ENCODE measurements at regions not wholly inside any gene's neighbourhood (a gene's known extent, or its start where the extent isn't known, plus 50 kb on each side); places are given as distances from the start of the nearest gene placed in this dataset.

DNA sequence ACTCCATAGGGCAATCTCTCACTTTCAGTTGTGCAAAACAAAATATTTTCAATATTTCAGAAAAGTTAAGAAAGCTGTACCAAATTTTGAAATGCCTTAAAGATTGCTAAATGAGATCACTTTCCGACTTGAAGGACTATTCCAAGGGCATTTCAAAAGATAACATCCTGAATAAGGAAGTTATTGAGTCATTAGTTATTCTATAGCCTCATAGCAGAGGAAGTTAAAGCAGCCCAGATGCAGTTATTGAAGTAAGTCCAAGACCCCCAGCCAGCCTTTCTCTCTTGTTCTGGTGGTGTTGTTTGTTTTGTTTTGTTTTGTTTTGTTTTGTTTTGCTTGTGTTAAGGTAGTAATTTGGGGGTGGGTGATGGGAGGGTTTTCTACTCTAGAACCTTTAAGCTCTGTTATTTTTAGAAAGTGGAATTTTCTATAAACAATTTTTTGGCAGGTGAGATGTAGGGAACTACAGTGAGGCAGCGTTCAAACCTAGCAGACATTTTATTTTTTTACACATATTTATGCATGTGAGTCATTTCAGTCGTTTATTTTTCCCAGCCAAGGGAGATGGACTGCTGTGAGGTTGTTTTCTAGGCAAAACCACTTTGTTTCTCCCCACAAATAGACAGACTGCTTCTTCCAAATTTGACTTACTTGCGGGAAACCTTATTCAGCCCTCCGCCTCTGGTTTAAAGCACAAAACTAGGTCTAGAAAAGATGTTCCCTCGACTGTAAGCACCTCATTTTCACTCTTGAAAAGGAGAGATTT, 216.3 kb upstream of the ARPP21 start:
- Histone ChIP-seq H3K36me3 (ENCODE audit: low read depth, missing control alignments) (no peaks in the 10 kb centered on the region), H3K27me3 (no peaks in the 10 kb centered on the region), H3K27ac (no peak overlapping the region), H3K4me1 (no peaks in the 10 kb centered on the region), H3K9me3 (no peaks in the 10 kb centered on the region), H3K4me3 (no peak overlapping the region)
- DNase-seq, result no peak
- intact Hi-C loops (cut with DNase I; ENCODE audit: low total_unique reads), result no loop called here
- WGBS, 2 donors, result 60 to 64% methylated on average over 6 of the region's 6 CpGs
- TF ChIP-seq POLR2A (IDR thresholded peaks at IDR 0.05), result no peak
- TF ChIP-seq, protein P1, sequence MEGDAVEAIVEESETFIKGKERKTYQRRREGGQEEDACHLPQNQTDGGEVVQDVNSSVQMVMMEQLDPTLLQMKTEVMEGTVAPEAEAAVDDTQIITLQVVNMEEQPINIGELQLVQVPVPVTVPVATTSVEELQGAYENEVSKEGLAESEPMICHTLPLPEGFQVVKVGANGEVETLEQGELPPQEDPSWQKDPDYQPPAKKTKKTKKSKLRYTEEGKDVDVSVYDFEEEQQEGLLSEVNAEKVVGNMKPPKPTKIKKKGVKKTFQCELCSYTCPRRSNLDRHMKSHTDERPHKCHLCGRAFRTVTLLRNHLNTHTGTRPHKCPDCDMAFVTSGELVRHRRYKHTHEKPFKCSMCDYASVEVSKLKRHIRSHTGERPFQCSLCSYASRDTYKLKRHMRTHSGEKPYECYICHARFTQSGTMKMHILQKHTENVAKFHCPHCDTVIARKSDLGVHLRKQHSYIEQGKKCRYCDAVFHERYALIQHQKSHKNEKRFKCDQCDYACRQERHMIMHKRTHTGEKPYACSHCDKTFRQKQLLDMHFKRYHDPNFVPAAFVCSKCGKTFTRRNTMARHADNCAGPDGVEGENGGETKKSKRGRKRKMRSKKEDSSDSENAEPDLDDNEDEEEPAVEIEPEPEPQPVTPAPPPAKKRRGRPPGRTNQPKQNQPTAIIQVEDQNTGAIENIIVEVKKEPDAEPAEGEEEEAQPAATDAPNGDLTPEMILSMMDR (IDR thresholded peaks at IDR 0.05), result no peak

DNA sequence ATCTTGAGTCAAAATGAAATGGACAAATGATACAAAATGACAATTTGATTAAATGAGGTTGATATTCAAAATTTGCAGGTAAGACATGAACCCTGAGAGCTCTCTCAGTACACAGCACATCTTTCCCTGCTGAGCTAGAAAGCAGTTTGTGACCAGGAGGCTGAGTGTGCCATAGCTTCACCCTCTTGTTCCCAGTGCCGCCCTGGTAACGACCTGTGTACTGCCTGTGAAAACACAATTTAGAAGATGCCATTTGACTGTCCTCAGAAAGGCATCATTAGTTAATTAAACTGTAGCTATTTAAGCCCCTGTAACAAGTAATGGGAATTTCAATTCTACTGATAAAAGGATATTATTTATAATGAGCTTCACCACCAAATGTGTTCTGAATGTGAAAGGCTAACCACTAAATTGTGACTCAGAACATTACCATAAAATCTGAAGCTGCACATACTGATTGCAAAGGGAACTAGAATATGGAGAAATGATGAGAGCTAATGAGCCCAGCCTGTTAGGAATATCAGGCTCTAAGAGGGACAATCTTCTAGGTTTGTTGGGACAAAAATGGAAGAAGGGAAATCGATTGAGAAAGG, 212.9 kb upstream of the ARPP21 start:
- DNase-seq, result no peak
- Histone ChIP-seq H3K4me1 (no peaks in the 10 kb centered on the region), H3K9me3 (no peaks in the 10 kb centered on the region), H3K36me3 (ENCODE audit: low read depth, missing control alignments) (no peaks in the 10 kb centered on the region), H3K4me3 (no peak overlapping the region), H3K27ac (no peak overlapping the region), H3K27me3 (no peaks in the 10 kb centered on the region)
- 86 to 94% methylated on average over 3 of the region's 3 CpGs for WGBS, 2 donors
- intact Hi-C loops (cut with DNase I; ENCODE audit: low total_unique reads), result no loop called here
- no peak for TF ChIP-seq POLR2A (IDR thresholded peaks at IDR 0.05)
- TF ChIP-seq, protein P1 (IDR thresholded peaks at IDR 0.05), result no peak

DNA sequence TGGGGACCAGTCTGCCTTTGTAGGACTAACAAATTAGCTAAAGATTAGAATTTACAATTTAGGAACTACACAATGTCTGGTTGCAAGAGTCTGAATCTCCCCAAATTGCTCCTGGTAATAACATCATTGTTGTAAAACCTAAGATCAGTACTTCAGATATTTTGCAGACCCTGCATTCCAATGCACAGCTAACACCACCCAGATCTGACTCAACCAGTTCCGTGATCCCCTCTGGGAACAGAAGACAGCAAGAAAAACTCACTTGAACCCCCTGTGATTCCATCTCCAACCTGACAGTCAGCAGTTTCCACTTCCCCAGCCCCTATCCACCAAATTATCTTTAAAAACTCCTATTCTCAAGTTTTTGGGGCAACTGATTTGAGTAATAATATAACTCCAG, 201.9 kb upstream of the ARPP21 start:
- intact Hi-C loops (cut with DNase I; ENCODE audit: low total_unique reads), result no loop called here
- 87 to 96% methylated on average over 1 of the region's 1 CpG for WGBS, 2 donors
- Histone ChIP-seq H3K27me3 (no peaks in the 10 kb centered on the region), H3K36me3 (ENCODE audit: low read depth, missing control alignments) (no peaks in the 10 kb centered on the region), H3K9me3 (no peaks in the 10 kb centered on the region), H3K27ac (no peak overlapping the region), H3K4me1 (no peaks in the 10 kb centered on the region), H3K4me3 (no peak overlapping the region)
- TF ChIP-seq, protein P1 (IDR thresholded peaks at IDR 0.05), result no peak
- TF ChIP-seq POLR2A (IDR thresholded peaks at IDR 0.05), result no peak
- DNase-seq, result no peak

DNA sequence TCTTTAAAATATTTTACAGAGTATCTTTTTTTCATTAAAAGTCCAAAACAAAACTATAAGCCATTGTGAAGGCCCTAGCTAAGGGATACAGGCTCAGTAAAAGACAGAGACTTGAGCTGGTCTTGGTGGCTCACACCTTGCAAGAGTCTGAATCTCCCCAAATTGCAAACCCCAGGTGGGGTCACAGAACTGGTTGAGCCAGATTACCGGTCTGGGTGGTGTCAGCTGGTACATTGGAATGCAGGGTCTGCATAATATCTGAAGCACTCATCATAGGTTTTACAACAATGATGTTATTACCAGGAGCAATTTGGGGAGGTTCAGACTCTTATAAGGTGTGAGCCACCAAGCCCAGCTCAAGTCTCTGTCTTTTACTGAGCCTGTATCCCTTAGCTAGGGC, 201.2 kb upstream of the ARPP21 start:
- H3K27ac ChIP-seq, result no peak overlapping the region
- WGBS, 2 donors, result 85 to 100% methylated on average over 1 of the region's 1 CpG
- no peaks in the 10 kb centered on the region for H3K36me3 ChIP-seq (ENCODE audit: low read depth, missing control alignments)
- intact Hi-C loops (cut with DNase I; ENCODE audit: low total_unique reads), result no loop called here
- no peaks in the 10 kb centered on the region for H3K9me3 ChIP-seq
- H3K4me1 ChIP-seq, result no peaks in the 10 kb centered on the region
- DNase-seq, result no peak
- TF ChIP-seq, protein P1 (IDR thresholded peaks at IDR 0.05), result no peak
- no peak for TF ChIP-seq POLR2A (IDR thresholded peaks at IDR 0.05)
- H3K27me3 ChIP-seq, result no peaks in the 10 kb centered on the region
- no peak overlapping the region for H3K4me3 ChIP-seq

DNA sequence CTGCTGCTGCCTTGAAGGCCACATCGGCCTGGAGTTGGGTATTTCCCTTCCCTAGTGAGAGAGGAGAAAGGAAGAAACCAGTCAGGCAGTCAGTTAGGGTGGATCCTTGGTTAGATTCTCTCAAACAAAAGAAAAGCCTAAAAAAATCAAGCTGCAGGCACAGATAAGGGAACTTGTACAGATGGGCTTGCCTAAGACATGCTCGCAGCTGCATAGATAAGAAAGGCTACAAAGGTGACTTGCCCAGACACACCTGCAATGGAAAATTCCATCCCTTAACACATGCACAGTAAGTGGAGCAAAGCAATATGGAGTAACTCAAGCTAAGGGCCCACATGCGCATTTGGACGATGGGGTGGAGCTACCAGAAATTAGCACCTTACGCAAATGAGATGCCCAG, 199.7 kb upstream of the ARPP21 start:
- H3K4me1 ChIP-seq, result no peaks in the 10 kb centered on the region
- no peak for DNase-seq
- TF ChIP-seq, protein P1 (IDR thresholded peaks at IDR 0.05), result no peak
- TF ChIP-seq POLR2A (IDR thresholded peaks at IDR 0.05), result no peak
- H3K27ac ChIP-seq, result no peak overlapping the region
- no peaks in the 10 kb centered on the region for H3K36me3 ChIP-seq (ENCODE audit: low read depth, missing control alignments)
- WGBS, 2 donors, result 92 to 94% methylated on average over 5 of the region's 5 CpGs
- no peak overlapping the region for H3K4me3 ChIP-seq
- intact Hi-C loops (cut with DNase I; ENCODE audit: low total_unique reads), result no loop called here
- H3K9me3 ChIP-seq, result no peaks in the 10 kb centered on the region
- no peaks in the 10 kb centered on the region for H3K27me3 ChIP-seq
